Esophagus squamous epithelium (tissue), 4 donors: ENCODE measurements at regions not wholly inside any gene's neighbourhood (a gene's known extent, or its start where the extent isn't known, plus 50 kb on each side); places are given as distances from the start of the nearest gene placed in this dataset.

Experiments used
- CTCF ChIP-seq, 6 experiments: fragments of 450-650 bp in 4 of 6; fragments of 200-600 bp in 2 of 6; sonication (generic) in 2 of 6; IDR thresholded peaks; one replicate each; pipeline ENCODE4 v1.5.1; 2016 to 2019; ENCODE audit warnings: antibody characterized with exemption in 6 of 6, mild to moderate bottlenecking in 4 of 6, moderate library complexity in 4 of 6
- POLR2A ChIP-seq, 4 donors: fragments of 450-650 bp; IDR thresholded peaks; one replicate each; pipeline ENCODE4 v1.6.1; 2017; ENCODE audit warnings: antibody characterized with exemption in 4 of 4, mild to moderate bottlenecking in 4 of 4, moderate library complexity in 3 of 4

GRCh38 chr3:5466717-5467116 is 279.2 kb downstream of the EDEM1 start:
- no peak for TF ChIP-seq CTCF (IDR thresholded peaks at IDR 0.05)
- TF ChIP-seq POLR2A (IDR thresholded peaks at IDR 0.05), result no peak
